Neural cell (in vitro differentiated cells): ENCODE measurements at regions not wholly inside any gene's neighbourhood (a gene's known extent, or its start where the extent isn't known, plus 50 kb on each side); places are given as distances from the start of the nearest gene placed in this dataset.

Experiments
- H2AFZ ChIP-seq: fragments of 200-600, 300-800 bp; sonication (generic), shearing (Covaris generic); 2 replicates; pipeline ENCODE4 v1.6.0; 2014; ENCODE audit warnings: low read depth, mild to moderate bottlenecking, antibody characterized with exemption, low read length, moderate library complexity
- H3F3A ChIP-seq: fragments of 200-600 bp; shearing (Covaris generic); 2 replicates; pipeline ENCODE4 v1.6.1; 2016; ENCODE audit warnings: mild to moderate bottlenecking, moderate library complexity, mixed read lengths, antibody characterized with exemption, low read length; ENCODE audit not compliant: insufficient read depth, poor library complexity, severe bottlenecking
- H3K27ac ChIP-seq: fragments of 200-600, 300-800 bp; sonication (generic), shearing (Covaris generic); 2 replicates; pipeline ENCODE4 v1.5.1; 2014; ENCODE audit warnings: mild to moderate bottlenecking, low read length, moderate library complexity
- H3K27me3 ChIP-seq: fragments of 300-800, 200-600 bp; sonication (generic), shearing (Covaris generic); 2 replicates; pipeline ENCODE4 v1.6.0; 2014; ENCODE audit warnings: mild to moderate bottlenecking, low read depth, low read length, moderate library complexity; ENCODE audit not compliant: insufficient read depth
- H3K36me3 ChIP-seq: fragments of 300-800, 200-600 bp; sonication (generic), shearing (Covaris generic); 2 replicates; pipeline ENCODE4 v1.5.1; 2014; ENCODE audit warnings: mild to moderate bottlenecking, antibody characterized with exemption, low read length, moderate library complexity; ENCODE audit not compliant: insufficient read depth
- H3K4me2 ChIP-seq: fragments of 300-800, 200-600 bp; sonication (generic), shearing (Covaris generic); 2 replicates; pipeline ENCODE4 v1.6.0; 2014; ENCODE audit warnings: mild to moderate bottlenecking, low read length
- H3K4me3 ChIP-seq: fragments of 300-800, 200-600 bp; sonication (generic), shearing (Covaris generic); 2 replicates; pipeline ENCODE4 v1.5.1; 2014; ENCODE audit warnings: mild to moderate bottlenecking, low read length, moderate library complexity
- H3K79me2 ChIP-seq: fragments of 200-600 bp; shearing (Covaris generic); replicated peaks from 2 replicates; pipeline ENCODE4 v1.6.0; 2014; ENCODE audit warnings: mild to moderate bottlenecking, low read length, moderate library complexity; ENCODE audit not compliant: insufficient read depth
- H3K9ac ChIP-seq: fragments of 300-800, 200-600 bp; sonication (generic), shearing (Covaris generic); 2 replicates; pipeline ENCODE4 v1.6.1; 2016; ENCODE audit warnings: mild to moderate bottlenecking, low read length, mixed read lengths
- H3K9me2 ChIP-seq: fragments of 200-600 bp; shearing (Covaris generic); 2 replicates; pipeline ENCODE4 v1.6.1; 2016; ENCODE audit warnings: mild to moderate bottlenecking, low read length, mixed read lengths; ENCODE audit not compliant: insufficient read depth
- H3K9me3 ChIP-seq: fragments of 200-600, 300-800 bp; sonication (generic), shearing (Covaris generic); 2 replicates; pipeline ENCODE4 v1.6.1; 2016; ENCODE audit warnings: mild to moderate bottlenecking, mixed run types, low read length, moderate library complexity, mixed read lengths
- H4K20me1 ChIP-seq: fragments of 200-600 bp; shearing (Covaris generic); 2 replicates; pipeline ENCODE4 v1.6.1; 2016; ENCODE audit warnings: mild to moderate bottlenecking, mixed run types; ENCODE audit not compliant: insufficient read depth
- CTCF ChIP-seq: fragments of 450-650 bp; IDR thresholded peaks from 2 replicates; pipeline ENCODE4 v1.5.1; 2014; ENCODE audit warnings: antibody characterized with exemption, mild to moderate bottlenecking, moderate library complexity; ENCODE audit not compliant: poor library complexity, severe bottlenecking
- EP300 ChIP-seq: fragments of 450-650 bp; conservative IDR thresholded peaks from 2 replicates; pipeline ENCODE4 v1.6.1; 2014; ENCODE audit warnings: antibody characterized with exemption, mild to moderate bottlenecking, moderate library complexity; ENCODE audit not compliant: poor library complexity, severe bottlenecking
- EZH2 ChIP-seq: fragments of 200-600, 300-800 bp; shearing (Covaris generic), sonication (generic); IDR thresholded peaks from 2 replicates; pipeline ENCODE4 v1.6.1; 2014; ENCODE audit warnings: antibody characterized with exemption, low read length, borderline replicate concordance, mild to moderate bottlenecking; ENCODE audit not compliant: insufficient read depth, poor library complexity, severe bottlenecking
- MXI1 ChIP-seq: fragments of 450-650 bp; conservative IDR thresholded peaks from 2 replicates; pipeline ENCODE4 v1.6.1; 2014; ENCODE audit warnings: antibody characterized with exemption, mild to moderate bottlenecking; ENCODE audit not compliant: poor library complexity, severe bottlenecking
- POLR2AphosphoS5 ChIP-seq: IDR thresholded peaks from 2 replicates; pipeline ENCODE4 v1.6.1; 2012
- RAD21 ChIP-seq: fragments of 450-650 bp; conservative IDR thresholded peaks from 2 replicates; pipeline ENCODE4 v1.6.1; 2014; ENCODE audit warnings: antibody characterized with exemption, mild to moderate bottlenecking, moderate library complexity
- REST ChIP-seq: IDR thresholded peaks from 2 replicates; pipeline ENCODE4 v1.6.1; 2012; ENCODE audit warnings: borderline replicate concordance
- SMC3 ChIP-seq: fragments of 450-650 bp; conservative IDR thresholded peaks from 2 replicates; pipeline ENCODE4 v1.6.1; 2014; ENCODE audit warnings: antibody characterized with exemption, mild to moderate bottlenecking, moderate library complexity; ENCODE audit not compliant: poor library complexity
- TAF1 ChIP-seq: IDR thresholded peaks from 2 replicates; pipeline ENCODE4 v1.6.1; 2012; ENCODE audit warnings: low read depth

GRCh38 chr13:62760724-62761123 lies 1345.1 kb upstream of the PCDH20 start:
- Histone ChIP-seq H3K9ac (no peak overlapping the region), H2AFZ (no peak overlapping the region), H3K27me3 (no peaks in the 10 kb centered on the region)

GRCh38 chr13:62747629-62748028 lies 1332.0 kb upstream of the PCDH20 start:
- H3K27ac ChIP-seq: no peak overlapping the region
- no peaks in the 10 kb centered on the region for H3F3A ChIP-seq
- no peak overlapping the region for H2AFZ ChIP-seq
- H3K9me3 ChIP-seq: no peaks in the 10 kb centered on the region
- H3K9me2 ChIP-seq: no peaks in the 10 kb centered on the region
- H3K27me3 ChIP-seq: no peaks in the 10 kb centered on the region
- H3K79me2 ChIP-seq: no peaks in the 10 kb centered on the region
- H4K20me1 ChIP-seq: no peaks in the 10 kb centered on the region
- no peak overlapping the region for H3K9ac ChIP-seq
- no peaks in the 10 kb centered on the region for H3K36me3 ChIP-seq
- H3K4me2 ChIP-seq: no peak overlapping the region
- no peak overlapping the region for H3K4me3 ChIP-seq
- TF ChIP-seq TAF1 (no peak), EP300 (no peak), SMC3 (no peak), EZH2 (no peak), RAD21 (no peak), CTCF (no peak), POLR2AphosphoS5 (no peak), MXI1 (no peak)

More at GRCh38 chr13:62760724-62761123, 1345.1 kb upstream of the PCDH20 start:
- Histone ChIP-seq H3K4me3 (no peak overlapping the region), H4K20me1 (no peaks in the 10 kb centered on the region), H3K36me3 (no peaks in the 10 kb centered on the region), H3K9me3 (no peaks in the 10 kb centered on the region), H3F3A (no peaks in the 10 kb centered on the region), H3K27ac (no peak overlapping the region), H3K79me2 (no peaks in the 10 kb centered on the region), H3K4me2 (no peak overlapping the region), H3K9me2 (no peaks in the 10 kb centered on the region)
- TF ChIP-seq POLR2AphosphoS5 (no peak), SMC3 (no peak), EP300 (no peak), RAD21 (no peak), CTCF (no peak), MXI1 (no peak), EZH2 (no peak), REST (no peak), TAF1 (no peak)
